GM19324 (cell line): ENCODE measurements at regions not wholly inside any gene's neighbourhood (a gene's known extent, or its start where the extent isn't known, plus 50 kb on each side); places are given as distances from the start of the nearest gene placed in this dataset.

Source experiments
- ATAC-seq: cut with Tn5 transposase; IDR thresholded peaks from one replicate; pipeline ENCODE4 v1.9.1; 2021; ENCODE audit warnings: mild to moderate bottlenecking, moderate library complexity; ENCODE audit not compliant: unreplicated experiment, low FRiP score

DNA sequence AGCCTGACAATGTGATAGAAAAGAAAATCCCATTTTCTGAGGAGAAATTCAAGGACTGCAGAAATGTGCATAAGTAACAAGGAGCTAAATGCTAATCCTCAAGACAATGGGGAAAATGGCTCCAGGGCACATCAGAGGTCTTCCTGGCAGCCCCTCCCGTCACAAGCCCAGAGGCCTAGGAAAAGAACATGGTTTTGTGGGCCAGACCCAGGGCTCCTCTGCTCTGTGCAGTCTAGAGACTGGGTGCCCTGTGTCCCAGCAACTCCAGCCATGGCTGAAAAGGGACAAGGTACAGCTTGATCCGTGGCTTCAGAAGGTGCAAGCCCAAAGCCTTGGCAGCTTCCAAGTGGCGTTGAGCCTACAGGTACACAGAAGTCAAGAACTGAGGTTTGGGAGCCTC is 176.8 kb upstream of the SUCLG2 start:
- ATAC-seq = no peak

DNA sequence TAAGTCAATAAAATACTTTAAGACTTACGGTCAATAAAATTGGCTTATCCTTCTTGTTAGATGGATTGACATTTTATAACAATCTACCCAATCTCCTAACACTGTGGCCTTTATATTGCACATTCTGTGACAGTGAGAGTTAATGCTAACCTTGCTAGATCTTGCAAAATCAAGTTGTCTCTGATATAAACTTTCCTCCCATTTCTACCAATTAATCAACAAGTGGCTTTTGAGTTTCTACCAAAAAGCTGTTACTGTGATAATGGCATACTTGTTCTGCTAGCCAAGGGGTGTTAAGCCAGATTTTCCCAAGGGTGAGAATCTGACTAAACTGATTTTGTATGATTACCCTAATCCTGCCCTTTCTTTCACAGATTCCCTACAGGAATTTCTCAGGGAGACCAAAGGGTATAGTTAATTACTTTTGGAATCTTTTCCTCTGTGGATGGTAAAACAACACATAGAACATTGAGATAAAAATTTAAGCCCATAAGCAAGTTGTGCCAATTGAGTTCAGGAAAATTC is 174.1 kb upstream of the SUCLG2 start:
- ATAC-seq = no peak

DNA sequence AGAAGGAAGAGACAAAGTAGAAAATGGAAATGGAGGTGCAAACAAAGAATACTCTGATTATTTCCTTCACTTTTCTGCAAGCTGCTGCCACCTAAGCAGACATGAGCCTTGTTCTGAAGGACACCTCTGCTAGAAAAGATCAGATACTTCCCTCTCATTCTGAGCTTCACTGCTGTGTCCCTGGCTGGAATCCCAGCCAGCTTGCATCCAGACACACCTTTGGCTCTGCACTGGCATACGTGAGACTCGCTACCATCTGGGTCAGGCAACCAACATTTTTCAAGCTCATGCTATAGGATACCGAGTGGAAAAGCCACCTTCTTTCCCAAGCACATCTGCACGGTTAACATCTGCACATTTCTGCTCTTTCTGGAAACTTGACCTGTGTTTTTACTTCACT is 166.7 kb upstream of the SUCLG2 start:
- no peak for ATAC-seq

DNA sequence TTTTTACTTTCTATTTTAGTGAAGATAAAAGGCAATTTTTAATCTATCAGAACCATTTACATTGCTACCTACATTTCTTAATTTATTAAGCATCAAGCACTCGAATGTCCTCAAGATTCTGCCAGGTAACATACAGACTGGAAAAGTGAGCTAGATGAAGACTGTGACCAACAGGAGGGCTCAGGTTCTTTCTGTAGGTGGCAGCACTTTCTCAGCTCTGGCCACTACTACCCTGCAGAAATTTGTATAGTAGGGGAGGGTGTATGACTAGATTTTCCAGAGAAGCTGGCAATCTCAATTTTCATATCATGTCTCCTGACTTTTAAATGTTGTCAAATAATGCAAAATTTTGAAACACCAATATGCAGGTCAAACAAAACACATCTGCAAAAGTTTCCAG is 165.0 kb upstream of the SUCLG2 start:
- ATAC-seq = no peak

DNA sequence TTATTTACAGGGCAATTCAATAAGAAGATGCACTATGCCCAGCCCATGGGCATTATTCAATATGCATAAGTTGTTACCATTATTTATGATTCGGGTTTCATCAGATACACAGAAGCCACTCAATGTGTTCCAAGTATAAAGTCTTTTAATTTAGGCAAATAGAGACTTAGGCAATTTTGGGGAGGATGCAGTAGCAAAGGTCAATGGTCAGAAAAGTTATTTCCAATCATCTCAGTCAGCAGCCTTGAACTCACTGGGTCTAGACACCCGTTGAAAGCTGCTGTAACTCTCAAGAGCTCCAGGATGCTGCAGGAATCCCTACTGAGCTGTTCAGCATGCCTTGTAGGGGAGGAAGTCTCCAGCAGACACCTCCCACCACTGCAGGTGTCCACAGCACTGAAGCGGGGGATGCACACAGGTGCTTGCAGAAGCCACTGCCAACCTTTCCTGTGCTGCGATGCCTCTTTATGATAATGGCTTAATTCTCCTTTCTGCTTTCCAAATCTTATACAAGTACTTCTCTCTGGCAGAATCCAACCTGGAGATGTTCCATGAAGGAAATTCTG is 155.0 kb upstream of the SUCLG2 start:
- ATAC-seq = no peak

DNA sequence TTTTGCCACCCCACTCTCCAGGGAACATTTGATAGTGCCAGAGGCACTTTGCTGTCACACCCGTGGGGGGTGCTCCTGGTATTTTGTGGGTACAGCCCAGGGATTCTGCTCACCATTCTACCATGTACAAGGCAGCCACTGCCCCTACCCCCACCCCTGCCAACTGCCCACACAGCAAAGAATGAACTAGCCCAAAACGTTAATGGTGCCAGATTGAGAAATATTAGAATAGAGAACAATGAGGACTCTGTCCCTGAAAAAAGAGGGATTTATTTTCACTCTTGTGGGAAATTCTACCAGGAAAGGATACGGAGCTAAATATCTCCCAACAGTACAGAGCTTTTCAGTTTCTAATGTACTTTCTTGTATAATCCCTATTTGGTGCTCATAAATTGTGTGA is 154.5 kb upstream of the SUCLG2 start:
- no peak for ATAC-seq

DNA sequence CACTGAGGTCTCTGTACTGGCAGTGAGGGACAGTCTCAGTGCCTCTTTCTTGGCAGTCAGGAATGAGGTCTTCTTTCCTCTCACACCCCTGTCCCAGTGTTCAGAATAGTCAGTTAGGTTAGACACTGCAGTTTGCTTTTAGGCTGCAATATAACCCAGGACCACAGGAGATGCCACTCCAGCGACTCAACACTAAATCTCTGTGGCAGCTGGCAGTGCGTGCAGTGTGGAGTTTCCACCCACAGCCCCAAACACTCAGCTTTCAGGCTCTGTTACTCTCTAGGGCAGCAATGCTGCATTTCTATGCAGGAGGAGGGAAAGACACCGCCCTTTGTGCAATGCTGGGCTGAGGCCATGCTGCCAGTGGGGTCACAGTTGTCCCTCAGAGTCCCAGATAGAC is 150.2 kb upstream of the SUCLG2 start:
- ATAC-seq = no peak

DNA sequence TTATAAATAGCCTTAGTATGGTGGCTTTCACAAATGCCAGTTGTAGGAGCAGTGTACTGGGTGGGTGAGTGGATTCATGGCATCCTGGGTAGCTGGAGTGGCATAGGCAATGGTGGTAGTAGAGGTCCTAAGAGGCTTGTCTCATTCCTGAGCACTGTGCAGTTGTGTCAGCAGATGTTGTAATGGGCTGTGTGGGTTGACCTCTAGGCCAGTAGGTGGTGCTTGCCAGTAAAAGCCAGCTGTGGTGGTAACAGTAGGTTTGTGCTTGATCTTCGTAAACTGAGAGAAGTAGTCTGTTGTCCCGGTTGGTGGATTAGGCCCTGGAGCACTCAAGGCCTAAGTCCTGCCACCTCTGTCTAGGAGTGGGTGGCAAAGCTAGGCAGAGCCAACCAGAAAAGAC is 149.7 kb upstream of the SUCLG2 start:
- no peak for ATAC-seq

DNA sequence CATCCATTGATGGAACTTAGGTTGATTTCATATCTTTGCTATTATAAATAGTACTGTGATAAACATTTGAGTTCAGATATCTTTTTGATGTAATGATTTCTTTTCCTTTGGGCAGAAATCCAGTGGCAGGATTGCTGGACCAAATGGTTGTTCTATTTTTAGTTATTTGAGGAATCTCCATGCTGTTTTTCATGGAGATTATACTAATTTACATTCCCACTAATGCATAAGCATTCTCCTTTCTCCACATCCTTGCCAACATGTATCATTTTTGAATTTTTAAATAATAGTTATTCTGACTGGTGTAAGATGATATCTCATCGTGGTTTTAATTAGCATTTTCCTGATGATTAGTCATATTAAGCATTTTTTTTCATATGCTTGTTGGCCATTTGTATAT is 144.0 kb upstream of the SUCLG2 start:
- no peak for ATAC-seq

DNA sequence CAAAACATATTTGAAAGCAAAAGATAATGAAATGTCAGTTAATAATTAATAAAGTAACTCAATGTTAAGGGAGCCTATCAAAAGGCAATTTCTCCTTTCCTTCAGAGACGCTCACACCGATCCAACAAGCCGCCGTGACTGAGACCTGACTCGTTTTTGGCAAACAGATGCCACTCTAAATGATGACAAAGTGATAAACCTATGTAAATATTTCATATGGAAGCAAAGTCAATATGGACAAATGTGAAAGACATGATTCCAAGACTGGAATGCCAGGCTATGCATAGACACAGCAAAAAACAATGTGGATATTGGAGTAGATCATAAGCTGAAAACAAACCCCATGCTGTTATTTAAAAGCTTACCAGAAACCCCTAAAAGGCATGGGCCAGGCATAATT is 137.2 kb upstream of the SUCLG2 start:
- no peak for ATAC-seq

DNA sequence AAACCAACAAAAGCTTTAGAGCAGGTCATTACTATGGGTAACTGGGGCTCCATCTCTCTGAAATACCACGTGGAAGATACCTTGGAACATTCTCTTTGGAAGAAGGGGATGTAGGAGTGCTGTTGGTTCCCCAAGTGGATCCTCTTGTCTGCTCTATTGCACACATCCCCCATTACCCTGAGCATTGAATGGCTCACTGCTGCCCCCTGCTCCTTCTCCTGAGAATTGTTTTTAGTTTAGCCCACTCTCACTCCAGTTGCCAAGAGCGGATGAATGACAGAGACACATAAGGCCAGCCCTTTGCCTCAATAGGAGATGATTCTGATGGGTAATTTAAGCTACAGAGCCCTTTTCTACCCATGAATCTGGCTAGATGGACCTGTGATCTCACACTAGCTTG is 135.6 kb upstream of the SUCLG2 start:
- ATAC-seq = no peak

DNA sequence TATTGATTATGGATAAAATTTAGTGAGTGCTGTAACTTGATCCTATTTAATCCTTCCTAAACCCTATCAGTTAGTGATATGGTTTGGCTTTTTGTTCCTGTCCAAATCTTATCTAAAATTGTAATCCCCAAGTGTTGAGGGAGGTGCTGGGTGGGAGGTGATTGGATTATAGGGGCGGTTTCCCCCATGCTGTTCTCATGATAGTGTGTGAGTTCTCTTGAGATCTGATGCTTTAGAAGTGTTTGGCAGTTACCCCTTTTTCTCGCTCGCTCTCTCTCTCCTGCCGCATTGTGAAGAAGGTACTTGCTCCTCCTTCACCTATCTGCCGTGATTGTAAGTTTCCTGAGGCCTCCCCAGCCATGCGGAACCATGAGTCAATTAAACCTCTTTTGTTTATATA is 134.0 kb upstream of the SUCLG2 start:
- no peak for ATAC-seq

DNA sequence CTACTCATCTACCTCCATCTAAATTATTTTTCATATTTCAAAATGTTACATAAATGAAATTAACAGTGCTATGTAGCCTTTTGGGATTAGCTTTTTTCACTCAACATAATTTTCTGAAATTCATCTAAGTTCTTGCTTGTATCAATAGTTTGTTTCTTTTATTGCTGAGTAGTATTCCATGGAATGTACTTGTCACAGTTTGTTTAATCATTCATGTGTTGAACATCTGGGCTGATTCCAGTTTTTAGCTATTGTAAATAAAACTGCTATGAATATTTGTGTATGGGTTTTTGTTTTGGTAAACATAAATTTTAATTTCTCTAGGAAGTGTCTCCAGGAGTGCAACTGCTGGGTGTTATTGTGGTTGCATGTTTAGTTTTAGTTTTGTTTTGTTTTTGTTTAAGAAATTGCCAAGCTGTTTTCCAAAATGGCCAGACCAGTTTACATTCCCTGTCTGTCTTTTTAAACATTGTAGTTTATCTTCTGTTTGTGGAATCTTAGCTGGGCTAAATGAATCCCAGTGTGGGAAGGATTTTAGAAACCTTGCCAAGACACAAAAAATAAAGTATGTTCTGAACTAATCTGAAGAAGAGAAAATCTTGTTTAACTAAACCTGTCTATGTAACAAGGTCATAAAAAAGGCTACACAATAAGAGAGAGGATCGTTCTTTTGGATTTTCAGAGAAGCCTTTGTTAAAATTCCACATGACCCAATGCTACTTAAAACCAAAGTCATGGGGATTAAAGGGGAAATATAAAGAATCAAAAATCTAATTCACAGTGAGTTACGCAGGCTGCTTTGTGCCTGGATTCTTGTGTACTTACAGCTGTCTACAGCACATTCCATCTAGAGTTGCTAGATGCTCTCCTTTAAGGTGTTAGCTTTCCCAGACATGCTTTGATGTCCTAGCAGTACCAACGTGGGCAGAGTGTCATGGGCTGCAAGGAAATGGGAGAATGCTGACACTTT is 129.2 kb upstream of the SUCLG2 start:
- no peak for ATAC-seq

DNA sequence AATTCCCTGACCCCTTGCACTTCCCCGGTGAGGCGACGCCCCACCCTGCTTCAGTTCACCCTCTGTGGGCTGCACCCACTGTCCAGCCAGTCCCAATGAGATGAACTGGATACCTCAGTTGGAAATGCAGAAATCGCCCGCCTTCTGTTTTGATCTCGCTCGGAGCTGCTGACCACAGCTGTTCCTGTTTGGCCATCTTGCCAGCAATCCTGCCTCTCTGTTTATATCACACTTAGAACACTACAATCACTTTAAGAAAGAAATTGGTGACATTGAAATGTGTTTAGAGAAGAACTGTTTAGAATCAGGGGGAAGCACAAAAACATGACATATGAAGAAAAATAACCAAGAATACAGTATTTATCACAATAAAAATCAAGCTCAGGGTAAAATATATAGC is 127.5 kb upstream of the SUCLG2 start:
- ATAC-seq = no peak

DNA sequence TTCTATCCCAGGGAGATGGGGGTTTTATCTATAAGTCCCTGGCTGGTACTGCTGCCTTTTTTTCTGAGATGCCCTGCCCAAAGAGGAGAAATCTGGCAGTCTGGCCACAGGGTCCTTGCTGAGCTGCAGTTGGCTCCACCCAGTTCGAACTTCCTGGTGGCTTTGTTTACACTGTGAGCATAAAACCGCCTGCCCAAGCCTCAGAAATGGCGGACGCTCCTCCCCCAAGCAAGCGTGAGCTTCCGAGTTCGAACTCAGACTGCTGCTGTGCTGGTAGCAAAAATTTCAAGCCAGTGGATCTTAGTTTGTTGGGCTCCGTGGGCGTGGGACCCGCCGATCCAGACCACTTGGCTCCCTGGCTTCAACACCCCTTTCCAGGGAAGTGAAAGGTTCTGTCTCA is 126.8 kb upstream of the SUCLG2 start:
- ATAC-seq = no peak

DNA sequence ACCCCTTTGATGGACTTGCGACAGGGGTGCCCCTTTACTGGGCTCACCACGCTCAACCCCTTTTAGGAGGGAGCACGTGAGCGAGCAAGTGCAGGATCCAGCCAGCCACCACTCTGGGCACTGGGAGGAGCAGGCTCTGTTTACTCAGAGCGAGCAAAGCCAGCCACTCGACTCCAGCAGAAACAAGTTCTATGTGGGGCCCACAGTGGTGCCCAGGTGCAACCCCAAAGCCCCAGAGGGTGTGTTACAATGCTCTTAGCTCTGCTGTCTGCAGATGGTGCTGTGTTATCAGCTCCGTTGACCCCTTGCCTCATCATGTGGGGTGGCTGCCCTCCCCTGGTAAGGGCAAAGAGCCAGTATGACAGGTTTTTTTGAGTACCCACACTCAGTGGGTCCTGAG is 120.3 kb upstream of the SUCLG2 start:
- no peak for ATAC-seq

DNA sequence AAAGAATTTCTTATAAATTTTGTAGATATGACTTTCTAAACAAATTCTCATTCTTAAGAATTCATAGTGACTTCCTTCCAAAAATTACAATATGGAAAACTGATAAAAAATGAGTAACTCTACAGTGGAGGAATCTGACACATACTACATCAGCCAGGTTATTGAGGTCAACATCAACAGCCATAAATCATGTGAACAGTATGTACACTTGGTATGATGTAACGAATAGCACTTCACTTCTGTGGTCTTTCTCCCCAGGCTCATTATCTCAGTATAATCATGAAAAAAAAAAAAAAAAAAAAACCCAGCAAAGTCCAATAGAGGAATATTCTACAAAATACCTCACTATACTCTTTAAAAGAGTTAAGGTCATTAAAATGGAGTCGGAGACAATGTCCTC is 111.2 kb upstream of the SUCLG2 start:
- ATAC-seq = no peak

DNA sequence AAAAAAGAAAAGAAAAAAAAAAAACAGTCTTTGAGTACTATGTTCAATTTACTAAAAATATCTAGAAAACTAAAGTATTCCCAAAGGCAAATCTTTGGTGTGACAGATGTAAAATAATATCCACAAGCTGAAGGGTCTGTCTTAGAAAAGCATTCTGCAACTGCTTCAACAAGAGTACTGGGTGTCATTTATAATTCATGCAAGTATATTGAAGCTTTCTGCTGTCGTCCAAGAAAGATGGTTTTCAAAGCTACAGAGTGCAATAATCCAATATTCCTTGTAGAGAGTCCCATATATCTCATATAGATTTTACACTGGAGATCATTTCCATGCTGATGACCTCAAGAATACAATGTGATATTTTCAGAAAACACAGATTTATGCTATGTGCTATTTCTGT is 90.9 kb upstream of the SUCLG2 start:
- ATAC-seq = no peak

DNA sequence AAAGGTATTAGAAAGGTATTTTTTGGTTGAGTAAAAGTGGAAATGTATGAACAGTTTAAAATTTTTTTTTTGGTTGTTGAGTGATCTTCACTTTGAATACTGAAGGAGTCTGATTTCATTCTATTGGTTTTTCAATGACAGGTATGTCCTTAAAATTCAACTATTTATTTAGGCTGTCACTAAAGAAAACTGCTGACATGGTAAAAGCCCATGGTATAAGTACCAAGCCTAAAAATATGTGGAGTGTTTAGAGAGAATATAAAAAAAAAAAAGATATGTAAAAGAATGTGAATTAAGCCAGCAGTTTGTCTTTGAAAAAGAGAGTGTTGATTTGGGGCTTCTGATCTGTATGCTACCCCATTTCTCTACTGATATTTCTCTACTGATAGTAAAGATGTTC is 90.3 kb upstream of the SUCLG2 start:
- ATAC-seq = no peak

DNA sequence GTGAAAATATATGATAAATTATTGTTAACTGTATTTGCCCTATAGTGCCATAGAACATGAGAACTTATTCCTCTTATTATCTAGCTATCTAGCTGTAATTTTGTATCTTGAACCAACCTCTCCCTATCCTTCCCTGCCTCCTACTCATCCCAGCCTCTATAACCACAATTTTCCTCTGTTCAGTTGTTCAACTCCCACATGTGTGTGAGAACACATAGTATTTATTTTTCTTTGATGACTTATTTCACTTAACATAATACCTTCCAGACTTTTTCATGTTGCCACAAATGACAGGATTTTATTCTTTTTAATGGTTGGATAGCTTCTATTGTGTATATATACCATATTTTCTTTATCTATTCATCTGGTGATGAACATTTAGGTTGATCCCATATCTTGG is 85.4 kb upstream of the SUCLG2 start:
- ATAC-seq = no peak

DNA sequence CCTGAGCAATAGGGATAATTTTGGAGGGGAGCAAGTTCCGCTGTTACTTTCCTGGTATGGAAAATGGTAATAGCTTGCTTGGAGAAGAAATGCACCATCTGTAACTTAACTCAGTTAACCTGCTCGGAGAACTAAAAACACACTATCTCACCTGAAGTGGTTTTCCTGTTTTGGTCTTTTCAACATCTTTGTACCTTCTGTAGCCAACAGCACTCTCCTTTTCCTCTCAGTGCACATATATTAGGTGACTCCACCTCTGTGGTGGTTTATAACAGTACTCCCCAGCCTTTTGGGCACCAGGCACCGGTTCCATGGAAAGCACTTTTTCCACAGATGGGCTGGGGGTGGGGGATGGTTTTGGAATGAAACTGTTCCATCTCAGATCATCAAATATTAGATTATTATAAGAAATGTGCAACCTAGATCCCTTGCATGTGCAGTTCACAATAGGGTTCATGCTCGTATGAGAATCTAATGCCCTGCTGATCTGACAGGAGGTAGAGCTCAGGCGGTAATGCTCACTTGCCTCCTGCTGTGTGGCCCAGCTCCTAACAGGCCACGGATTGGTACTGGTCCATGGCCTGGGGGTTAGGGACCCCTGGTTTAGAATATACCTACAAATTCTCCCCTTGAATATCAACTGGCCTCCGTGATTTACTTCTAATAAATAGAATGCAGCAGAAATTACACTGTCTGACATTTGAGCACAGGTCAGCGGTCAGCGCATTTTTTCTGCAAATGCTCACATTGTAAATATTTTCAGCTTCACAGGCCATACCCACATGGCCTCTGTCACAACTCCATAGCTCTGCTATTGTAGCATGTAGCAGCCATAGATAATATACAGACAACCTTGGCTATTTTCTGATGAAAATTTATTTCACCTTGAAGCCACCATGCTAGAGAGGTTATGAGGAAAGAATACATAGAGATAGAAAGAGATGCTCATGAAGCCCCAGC is 83.8 kb upstream of the SUCLG2 start:
- ATAC-seq = no peak
